Mucosa of descending colon (tissue), 3 donors: ENCODE measurements at regions not wholly inside any gene's neighbourhood (a gene's known extent, or its start where the extent isn't known, plus 50 kb on each side); places are given as distances from the start of the nearest gene placed in this dataset.

Source experiments
- ATAC-seq: fragments of 200-7000 bp; cut with Tn5 transposase; one replicate; pipeline ENCODE4 v1.9.1; 2020; ENCODE audit warnings: mild to moderate bottlenecking, moderate library complexity
- DNase-seq, 3 donors: peaks; one replicate each; pipeline ENCODE4 v3.0.0-alpha.2; 2020
- H3K36me3 ChIP-seq: fragments of 200-600 bp; one replicate; pipeline ENCODE4 v1.8.0; 2021; ENCODE audit warnings: low read depth, mild to moderate bottlenecking
- H3K4me1 ChIP-seq: fragments of 200-600 bp; one replicate; pipeline ENCODE4 v1.8.0; 2021; ENCODE audit warnings: low read depth, mild to moderate bottlenecking
- H3K4me3 ChIP-seq: fragments of 200-600 bp; one replicate; pipeline ENCODE4 v1.8.0; 2021; ENCODE audit warnings: mild to moderate bottlenecking
- H3K9me3 ChIP-seq: fragments of 200-600 bp; one replicate; pipeline ENCODE4 v1.8.0; 2021; ENCODE audit warnings: mild to moderate bottlenecking
- intact Hi-C, 2 donors: fragments of 100-400 bp; cut with DNase I in 1 of 2; cut with micrococcal nuclease in 1 of 2; formaldehyde crosslinking; loops; one replicate each; pipeline versions ENCODE4 v1.11.0 to v1.11.1; 2022; cut with DNase I, micrococcal nuclease
- TF ChIP-seq, protein P1 (sequence below): fragments of 200-600 bp; IDR thresholded peaks from one replicate; pipeline ENCODE4 v1.8.0; 2022; ENCODE audit warnings: antibody characterized with exemption, mild to moderate bottlenecking
- donor health status: DM: no; HTN: no; CAD: no; lungs with moderate emphysema.
- donor health status: DM: no; HTN: no; CAD: no.
- donor health status: DM: no; HTN: yes; CAD: no.

DNA sequence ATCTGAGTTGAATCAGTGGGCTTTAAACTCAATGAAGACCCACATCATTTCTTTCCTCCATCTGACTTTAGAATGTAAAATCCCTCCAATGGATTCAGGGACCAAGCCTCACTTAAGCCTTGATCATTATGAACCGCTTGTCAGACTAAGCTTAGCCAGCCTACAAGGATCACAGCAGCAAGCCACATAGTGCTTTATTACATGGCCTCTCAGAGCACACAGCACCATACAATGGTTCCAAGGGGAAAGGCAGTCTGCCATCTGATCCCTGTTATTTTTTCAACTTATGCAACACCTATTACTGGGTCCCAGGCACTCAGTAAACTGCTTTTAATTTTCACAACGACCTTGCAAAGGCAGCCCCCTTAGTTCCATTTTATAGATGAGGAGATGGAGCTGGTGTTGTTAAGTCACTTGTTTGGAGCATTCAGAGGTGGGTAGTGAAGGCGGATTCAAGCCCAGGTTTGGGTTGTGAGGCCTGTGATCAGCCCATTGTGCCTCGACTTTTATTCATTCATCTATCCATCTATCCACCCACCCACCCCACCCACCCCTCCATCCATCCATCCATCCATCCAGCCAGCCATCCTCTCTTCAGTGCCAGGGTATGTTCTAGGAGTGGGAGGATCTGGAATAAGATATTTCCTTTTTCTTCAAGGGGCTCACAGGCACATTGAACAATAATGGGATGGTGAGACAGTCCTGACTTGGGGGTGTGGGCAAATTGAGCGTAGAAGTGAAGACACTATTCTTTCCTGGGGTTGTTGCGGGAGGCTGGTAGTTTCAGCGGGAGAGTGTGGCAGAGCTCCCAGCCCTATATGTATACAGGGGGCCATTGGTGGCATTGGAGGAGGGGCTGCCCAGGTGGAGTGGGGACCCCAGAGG lies 141.2 kb downstream of the MYCN start:
- TF ChIP-seq, protein P1, sequence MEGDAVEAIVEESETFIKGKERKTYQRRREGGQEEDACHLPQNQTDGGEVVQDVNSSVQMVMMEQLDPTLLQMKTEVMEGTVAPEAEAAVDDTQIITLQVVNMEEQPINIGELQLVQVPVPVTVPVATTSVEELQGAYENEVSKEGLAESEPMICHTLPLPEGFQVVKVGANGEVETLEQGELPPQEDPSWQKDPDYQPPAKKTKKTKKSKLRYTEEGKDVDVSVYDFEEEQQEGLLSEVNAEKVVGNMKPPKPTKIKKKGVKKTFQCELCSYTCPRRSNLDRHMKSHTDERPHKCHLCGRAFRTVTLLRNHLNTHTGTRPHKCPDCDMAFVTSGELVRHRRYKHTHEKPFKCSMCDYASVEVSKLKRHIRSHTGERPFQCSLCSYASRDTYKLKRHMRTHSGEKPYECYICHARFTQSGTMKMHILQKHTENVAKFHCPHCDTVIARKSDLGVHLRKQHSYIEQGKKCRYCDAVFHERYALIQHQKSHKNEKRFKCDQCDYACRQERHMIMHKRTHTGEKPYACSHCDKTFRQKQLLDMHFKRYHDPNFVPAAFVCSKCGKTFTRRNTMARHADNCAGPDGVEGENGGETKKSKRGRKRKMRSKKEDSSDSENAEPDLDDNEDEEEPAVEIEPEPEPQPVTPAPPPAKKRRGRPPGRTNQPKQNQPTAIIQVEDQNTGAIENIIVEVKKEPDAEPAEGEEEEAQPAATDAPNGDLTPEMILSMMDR = no peak
- intact Hi-C loops = no loop called here
- Histone ChIP-seq H3K4me3 (no peak overlapping the region), H3K4me1 (no peaks in the 10 kb centered on the region), H3K9me3 (no peaks in the 10 kb centered on the region), H3K36me3 (no peaks in the 10 kb centered on the region)
- no peak for ATAC-seq
- DNase-seq = no peak

DNA sequence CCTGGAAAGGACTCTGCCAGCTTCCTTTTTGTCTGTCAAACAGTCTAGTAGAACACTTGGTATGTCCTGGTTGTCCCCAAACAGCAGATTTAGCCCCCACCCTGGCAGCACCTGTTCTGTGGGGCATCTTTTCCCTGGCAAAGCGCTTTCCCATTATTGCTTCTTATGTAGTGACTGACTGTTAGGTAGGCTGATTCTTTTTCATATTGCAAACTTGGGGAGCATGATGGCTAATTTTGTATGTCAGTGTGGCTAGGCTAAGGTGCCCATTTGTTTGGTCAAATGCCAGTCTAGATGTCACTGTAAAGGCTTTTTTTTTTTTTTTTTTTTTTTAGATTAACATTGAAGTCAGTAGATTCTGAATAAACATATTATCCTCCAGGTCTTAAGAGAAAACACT lies 140.2 kb downstream of the MYCN start:
- DNase-seq (no peak), ATAC-seq (no peak)
- TF ChIP-seq, protein P1 = no peak
- intact Hi-C loops = no loop called here
- Histone ChIP-seq H3K4me1 (no peaks in the 10 kb centered on the region), H3K36me3 (no peaks in the 10 kb centered on the region), H3K4me3 (no peak overlapping the region), H3K9me3 (no peaks in the 10 kb centered on the region)

DNA sequence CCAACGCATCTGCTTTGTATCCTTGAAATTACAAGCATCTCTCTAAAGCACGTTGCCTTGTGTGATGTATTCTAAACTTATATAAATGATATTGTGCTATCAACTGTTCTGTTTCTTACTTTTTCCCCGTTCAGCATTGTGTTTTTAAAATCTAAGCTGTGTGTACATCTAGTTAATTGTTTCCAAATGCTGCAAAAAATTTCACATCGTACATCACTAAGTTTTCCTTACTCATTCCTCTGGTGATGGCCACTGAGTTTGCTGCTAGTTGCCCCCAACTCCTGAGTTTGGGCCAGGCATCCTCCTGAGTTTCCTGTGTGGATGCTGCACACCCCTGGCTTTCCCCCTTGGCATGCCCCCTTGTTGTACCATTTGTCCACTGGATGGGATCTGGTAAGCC lies 139.7 kb downstream of the MYCN start:
- DNase-seq = no peak
- Histone ChIP-seq H3K9me3 (no peaks in the 10 kb centered on the region), H3K36me3 (no peaks in the 10 kb centered on the region), H3K4me3 (no peak overlapping the region), H3K4me1 (no peaks in the 10 kb centered on the region)
- TF ChIP-seq, protein P1 = no peak
- ATAC-seq = no peak
- intact Hi-C loops = no loop called here

DNA sequence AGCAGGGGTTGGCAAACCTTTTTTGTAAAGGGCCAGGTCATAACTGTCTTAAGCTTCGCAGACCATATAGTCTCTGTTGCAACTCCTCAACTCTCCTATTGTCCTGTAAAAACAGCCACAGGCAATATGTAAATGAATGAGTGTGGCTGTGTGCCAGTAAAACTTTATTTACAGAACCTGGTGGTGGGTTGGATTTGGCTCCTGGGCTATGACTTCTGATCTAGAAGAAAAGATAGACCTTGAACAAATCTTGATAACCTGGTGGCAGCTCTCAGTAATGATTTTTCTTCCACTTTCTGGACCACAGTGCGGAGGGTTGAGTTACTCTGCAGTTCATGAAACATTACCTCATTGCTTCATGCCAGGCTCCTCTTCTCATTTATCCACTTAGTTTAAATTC lies 139.3 kb downstream of the MYCN start:
- intact Hi-C loops = no loop called here
- DNase-seq (no peak), ATAC-seq (no peak)
- Histone ChIP-seq H3K4me3 (no peak overlapping the region), H3K4me1 (no peaks in the 10 kb centered on the region), H3K36me3 (no peaks in the 10 kb centered on the region), H3K9me3 (no peaks in the 10 kb centered on the region)
- TF ChIP-seq, protein P1 = no peak

DNA sequence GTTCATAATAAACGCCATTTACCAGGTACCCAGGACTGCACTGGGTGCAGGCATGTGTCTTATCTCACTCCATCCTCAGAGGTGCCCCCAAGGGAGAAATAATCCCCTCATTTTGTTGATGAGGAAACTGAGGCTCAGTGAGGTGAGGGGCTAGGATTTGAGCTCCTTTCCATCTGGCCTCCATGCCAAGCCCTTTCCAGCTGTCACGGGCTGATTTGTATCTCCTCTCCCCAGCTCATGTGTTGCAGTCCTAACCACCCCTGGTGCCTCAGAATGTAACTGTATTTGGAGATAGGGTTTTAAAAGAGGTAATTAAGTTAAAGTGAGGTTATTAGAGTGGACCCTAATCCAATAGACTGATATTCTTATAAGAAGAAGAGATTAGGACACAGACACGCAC lies 137.3 kb downstream of the MYCN start:
- ATAC-seq (no peak), DNase-seq (no peak)
- intact Hi-C loops = no loop called here
- Histone ChIP-seq H3K4me3 (no peak overlapping the region), H3K9me3 (no peaks in the 10 kb centered on the region), H3K4me1 (no peaks in the 10 kb centered on the region), H3K36me3 (no peaks in the 10 kb centered on the region)
- TF ChIP-seq, protein P1 = no peak
